Endothelial cell of umbilical vein (primary cell): ENCODE measurements at regions not wholly inside any gene's neighbourhood (a gene's known extent, or its start where the extent isn't known, plus 50 kb on each side); places are given as distances from the start of the nearest gene placed in this dataset.

ENCODE experiments used
- BruUV-seq: library from RNA; stranded (reverse); fragments of 400-500 nt; replicated peaks from 2 replicates; lab custom pipeline; 2021; lab: Mats Ljungman, UMichigan
- CTCF ChIA-PET: fragments of 300-600, 350-600 bp; sonication (Branson Sonifier 250); formaldehyde crosslinking; loops from one replicate; lab custom pipeline; 2021; ENCODE audit warnings: antibody characterized with exemption, inconsistent platforms; lab: Charles Lee
- POLR2A ChIA-PET: fragments of 300-600, 350-600 bp; sonication (Branson Sonifier 250); formaldehyde crosslinking; loops from one replicate; lab custom pipeline; 2021; ENCODE audit warnings: antibody characterized with exemption, inconsistent platforms; lab: Charles Lee
- DNase-seq: peaks from one replicate; pipeline ENCODE4 v3.0.0-alpha.2; 2011; ENCODE audit warnings: low read depth, low spot score
- FAIRE-seq: peaks from 2 replicates; lab custom pipeline; 2011; peaks lifted over from hg19 to GRCh38; lab: Jason Lieb, UNC
- H2AFZ ChIP-seq: 2 replicates; pipeline ENCODE4 v1.6.0; 2012; ENCODE audit warnings: low read depth, low read length, control low read depth, inconsistent platforms
- H3K27ac ChIP-seq: 2 replicates; pipeline ENCODE4 v1.5.1; 2011; ENCODE audit warnings: low read depth, mild to moderate bottlenecking, control low read depth, low read length, moderate library complexity; ENCODE audit not compliant: insufficient read depth
- H3K27me3 ChIP-seq, 2 experiments: 2 replicates each; pipeline versions ENCODE4 v1.6.0 to v1.6.1; 2011; ENCODE audit warnings: low read length in 2 of 2, mixed read lengths in 1 of 2; ENCODE audit not compliant: control insufficient read depth in 2 of 2, insufficient read depth in 2 of 2
- H3K36me3 ChIP-seq, 2 experiments: 2 replicates in 1 of 2; 3 replicates in 1 of 2; pipeline ENCODE4 v1.5.1; 2011; ENCODE audit warnings: low read length in 2 of 2, mild to moderate bottlenecking in 1 of 2, moderate library complexity in 1 of 2; ENCODE audit not compliant: control insufficient read depth in 2 of 2, insufficient read depth in 2 of 2; ENCODE audit errors: extremely low read depth in 1 of 2
- H3K4me1 ChIP-seq: 3 replicates; pipeline ENCODE4 v1.5.1; 2011; ENCODE audit warnings: mild to moderate bottlenecking, low read length; ENCODE audit not compliant: control insufficient read depth, insufficient read depth; ENCODE audit errors: extremely low read depth
- H3K4me2 ChIP-seq: 2 replicates; pipeline ENCODE4 v1.6.1; 2011; ENCODE audit warnings: low read length, control low read depth, mixed read lengths; ENCODE audit not compliant: insufficient read depth
- H3K4me3 ChIP-seq, 3 experiments: fragments of 200-600 bp in 1 of 3; sonication (generic), shearing (Covaris generic) in 1 of 3; replicated peaks in 1 of 3; 2 replicates each; pipeline ENCODE4 v1.5.1; 2011 to 2016; ENCODE audit warnings: control low read depth in 3 of 3, low read length in 3 of 3, mild to moderate bottlenecking in 2 of 3, inconsistent platforms in 1 of 3, low read depth in 1 of 3, moderate library complexity in 1 of 3; ENCODE audit not compliant: insufficient read depth in 1 of 3
- H3K79me2 ChIP-seq: 2 replicates; pipeline ENCODE4 v1.6.0; 2012; ENCODE audit warnings: low read length, inconsistent platforms; ENCODE audit not compliant: control insufficient read depth, insufficient read depth
- H3K9ac ChIP-seq: replicated peaks from 2 replicates; pipeline ENCODE3; 2011; ENCODE audit warnings: low read length, control low read depth; ENCODE audit not compliant: insufficient read depth; ENCODE audit errors: extremely low read depth
- H3K9me1 ChIP-seq: replicated peaks from 3 replicates; pipeline ENCODE4 v1.6.0; 2011; ENCODE audit warnings: mild to moderate bottlenecking, low read length; ENCODE audit not compliant: control insufficient read depth, insufficient read depth; ENCODE audit errors: extremely low read depth
- H3K9me3 ChIP-seq: replicated peaks from 2 replicates; pipeline ENCODE4 v1.5.1; 2012; ENCODE audit warnings: low read length, inconsistent platforms; ENCODE audit not compliant: control insufficient read depth, insufficient read depth
- H4K20me1 ChIP-seq: replicated peaks from 2 replicates; pipeline ENCODE3; 2011; ENCODE audit warnings: mild to moderate bottlenecking, low read length; ENCODE audit not compliant: control insufficient read depth, insufficient read depth; ENCODE audit errors: extremely low read depth
- EZH2 ChIP-seq: IDR thresholded peaks from 2 replicates; pipeline ENCODE4 v1.6.1; 2012; ENCODE audit warnings: borderline replicate concordance, low read depth, mild to moderate bottlenecking, moderate library complexity, low read length, inconsistent platforms; ENCODE audit not compliant: severe bottlenecking
- FOS ChIP-seq: IDR thresholded peaks from 2 replicates; pipeline ENCODE4 v1.6.1; 2011; ENCODE audit warnings: mild to moderate bottlenecking, low read length, moderate library complexity, borderline replicate concordance; ENCODE audit not compliant: insufficient read depth
- GATA2 ChIP-seq: IDR thresholded peaks from 2 replicates; pipeline ENCODE4 v1.7.0; 2011; ENCODE audit warnings: low read depth, mild to moderate bottlenecking, moderate library complexity, mixed read lengths, low read length; ENCODE audit not compliant: insufficient read length, insufficient read depth
- JUN ChIP-seq: IDR thresholded peaks from 2 replicates; pipeline ENCODE4 v1.6.1; 2011; ENCODE audit warnings: borderline replicate concordance, low read depth; ENCODE audit not compliant: insufficient read length, insufficient read depth
- MYC ChIP-seq: IDR thresholded peaks from one replicate; pipeline ENCODE4 v1.6.1; 2011; ENCODE audit warnings: mild to moderate bottlenecking, low read depth, low read length
- POLR2A ChIP-seq: IDR thresholded peaks from 2 replicates; pipeline ENCODE4 v1.6.1; 2012; ENCODE audit warnings: low read depth, mild to moderate bottlenecking, control low read depth, low read length
- POLR2AphosphoS5 ChIP-seq: IDR thresholded peaks from 2 replicates; pipeline ENCODE4 v1.6.1; 2012; ENCODE audit warnings: low read depth, mild to moderate bottlenecking, control low read depth, low read length, moderate library complexity; ENCODE audit not compliant: insufficient read depth
- dilution Hi-C: fragments of 300-500 bp; cut with MboI; formaldehyde crosslinking; loops from one replicate; pipeline ENCODE4 v1.15.0; 2019; ENCODE audit warnings: low sequenced_read_pairs; ENCODE audit not compliant: extremely low pct_ligation_motif_present
- intact Hi-C: fragments of 100-400 bp; cut with micrococcal nuclease; formaldehyde crosslinking; loops from one replicate; pipeline ENCODE4 v1.10.0; 2022
- TF ChIP-seq, protein P1 (sequence below): IDR thresholded peaks from 2 replicates; pipeline ENCODE4 v1.6.1; 2011; ENCODE audit not compliant: insufficient read depth, insufficient read length
- TF ChIP-seq, protein P2 (sequence below), 2 donors: IDR thresholded peaks; 1 replicate in 1 of 2; 2 replicates in 1 of 2; pipeline ENCODE4 v1.5.1; 2011; ENCODE audit warnings: low read length in 2 of 2, mild to moderate bottlenecking in 2 of 2, moderate library complexity in 2 of 2, control low read depth in 1 of 2, inconsistent platforms in 1 of 2, low read depth in 1 of 2; ENCODE audit not compliant: insufficient read depth in 1 of 2; ENCODE audit errors: extremely low read depth in 1 of 2

DNA sequence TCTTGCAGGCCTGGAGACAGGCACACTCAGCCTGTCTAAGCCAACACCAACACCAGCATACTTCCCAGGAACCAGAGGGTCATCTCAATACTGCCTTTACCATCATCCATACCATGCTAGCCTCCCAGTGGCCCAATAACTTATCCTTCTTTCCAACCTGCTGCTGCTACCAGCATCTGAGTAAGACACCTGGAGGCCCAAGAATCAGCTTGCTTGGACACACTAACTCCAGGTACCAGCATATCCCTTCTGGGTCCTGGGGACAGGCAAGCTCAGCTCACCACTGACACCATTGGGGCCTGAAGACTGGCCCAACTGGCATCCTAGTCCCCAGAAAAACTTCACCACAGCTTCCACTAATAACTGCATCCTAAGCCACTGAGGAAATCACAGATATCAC is 205.3 kb downstream of the CD109 start:
- no TSS peak for BruUV-seq
- Histone ChIP-seq H3K9me1 (no peaks in the 10 kb centered on the region), H3K27me3 (peaks cover 2 to 3% of the 10 kb centered on the region in 2 experiments), H3K4me1 (no peaks in the 10 kb centered on the region), H3K36me3 (no peaks in the 10 kb centered on the region), H3K27ac (no peak overlapping the region), H3K4me3 (no peak overlapping the region), H4K20me1 (no peaks in the 10 kb centered on the region), H3K9ac (no peak overlapping the region), H3K9me3 (no peaks in the 10 kb centered on the region), H2AFZ (no peak overlapping the region), H3K79me2 (no peaks in the 10 kb centered on the region), H3K4me2 (no peak overlapping the region)
- ChIA-PET POLR2A (no interaction called here), CTCF (no interaction called here)
- no peak for DNase-seq
- intact Hi-C loops (no loop called here), dilution Hi-C loops (no loop called here)
- TF ChIP-seq FOS (no peak), POLR2A (no peak), POLR2AphosphoS5 (no peak)
- FAIRE-seq = no peak

DNA sequence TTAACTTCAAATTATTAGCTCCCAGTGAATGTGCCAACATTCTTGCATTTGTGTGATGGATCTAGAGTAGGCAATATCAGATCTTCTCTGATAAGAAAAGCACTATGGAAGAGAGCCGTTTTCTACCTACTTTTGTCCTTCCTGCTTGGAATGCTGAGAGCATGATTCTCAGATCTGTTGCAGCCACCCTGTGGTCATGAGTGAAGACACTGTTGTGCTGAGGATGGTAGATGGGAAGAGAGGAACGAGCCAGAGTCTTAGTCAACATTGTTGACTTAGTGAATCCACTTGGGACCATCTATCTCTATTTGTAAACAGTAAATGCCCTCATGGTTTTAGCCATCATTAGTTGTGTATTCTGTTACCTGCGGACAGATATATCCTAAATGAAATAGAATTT is 202.6 kb downstream of the CD109 start:
- Histone ChIP-seq H3K4me2 (no peak overlapping the region), H3K27me3 (peaks cover 4 to 7% of the 10 kb centered on the region in 2 experiments), H3K4me1 (no peaks in the 10 kb centered on the region), H3K9me1 (no peaks in the 10 kb centered on the region), H3K27ac (no peak overlapping the region), H3K79me2 (no peaks in the 10 kb centered on the region), H3K4me3 (no peak overlapping the region), H4K20me1 (no peaks in the 10 kb centered on the region), H3K9ac (no peak overlapping the region), H3K9me3 (no peaks in the 10 kb centered on the region), H2AFZ (no peak overlapping the region), H3K36me3 (no peaks in the 10 kb centered on the region)
- no peak for TF ChIP-seq EZH2
- TF ChIP-seq, protein P1, sequence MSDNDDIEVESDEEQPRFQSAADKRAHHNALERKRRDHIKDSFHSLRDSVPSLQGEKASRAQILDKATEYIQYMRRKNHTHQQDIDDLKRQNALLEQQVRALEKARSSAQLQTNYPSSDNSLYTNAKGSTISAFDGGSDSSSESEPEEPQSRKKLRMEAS = no peak
- no peak for TF ChIP-seq MYC
- TF ChIP-seq, protein P2, sequence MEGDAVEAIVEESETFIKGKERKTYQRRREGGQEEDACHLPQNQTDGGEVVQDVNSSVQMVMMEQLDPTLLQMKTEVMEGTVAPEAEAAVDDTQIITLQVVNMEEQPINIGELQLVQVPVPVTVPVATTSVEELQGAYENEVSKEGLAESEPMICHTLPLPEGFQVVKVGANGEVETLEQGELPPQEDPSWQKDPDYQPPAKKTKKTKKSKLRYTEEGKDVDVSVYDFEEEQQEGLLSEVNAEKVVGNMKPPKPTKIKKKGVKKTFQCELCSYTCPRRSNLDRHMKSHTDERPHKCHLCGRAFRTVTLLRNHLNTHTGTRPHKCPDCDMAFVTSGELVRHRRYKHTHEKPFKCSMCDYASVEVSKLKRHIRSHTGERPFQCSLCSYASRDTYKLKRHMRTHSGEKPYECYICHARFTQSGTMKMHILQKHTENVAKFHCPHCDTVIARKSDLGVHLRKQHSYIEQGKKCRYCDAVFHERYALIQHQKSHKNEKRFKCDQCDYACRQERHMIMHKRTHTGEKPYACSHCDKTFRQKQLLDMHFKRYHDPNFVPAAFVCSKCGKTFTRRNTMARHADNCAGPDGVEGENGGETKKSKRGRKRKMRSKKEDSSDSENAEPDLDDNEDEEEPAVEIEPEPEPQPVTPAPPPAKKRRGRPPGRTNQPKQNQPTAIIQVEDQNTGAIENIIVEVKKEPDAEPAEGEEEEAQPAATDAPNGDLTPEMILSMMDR (IDR thresholded peaks at IDR 0.05; ENCODE audit: extremely low read depth in 1 of 2, insufficient read depth in 1 of 2, low read depth in 1 of 2, low read length in 2 of 2) = no peak
- TF ChIP-seq GATA2 = no peak
- no peak for TF ChIP-seq POLR2AphosphoS5
- TF ChIP-seq FOS = no peak
- no peak for TF ChIP-seq JUN
- no peak for TF ChIP-seq POLR2A
- intact Hi-C loops (no loop called here), dilution Hi-C loops (no loop called here)
- CTCF ChIA-PET = interaction anchor here (0.7 to 1.0 kb wide), 2 partner anchors 14 to 42 kb away, joined by 3 read pairs; no protein-coding TSS in a partner anchor
- no peak for FAIRE-seq
- no TSS peak for BruUV-seq
- DNase-seq = no peak
- POLR2A ChIA-PET = no interaction called here
